HK-2 (cell line): ENCODE measurements at regions not wholly inside any gene's neighbourhood (a gene's known extent, or its start where the extent isn't known, plus 50 kb on each side); places are given as distances from the start of the nearest gene placed in this dataset.
A peak's percentile ranks its signal among the peaks of the same experiment; 100 is the strongest.
"Not testable (repeated sequence)": the region's sequence is repeated elsewhere in the genome, so short reads cannot be mapped to it uniquely, and the experiment has no call there.

Experiments
- DNase-seq: peaks from one replicate; pipeline ENCODE4 v3.0.0-alpha.2; 2018; ENCODE audit not compliant: unreplicated experiment

DNA sequence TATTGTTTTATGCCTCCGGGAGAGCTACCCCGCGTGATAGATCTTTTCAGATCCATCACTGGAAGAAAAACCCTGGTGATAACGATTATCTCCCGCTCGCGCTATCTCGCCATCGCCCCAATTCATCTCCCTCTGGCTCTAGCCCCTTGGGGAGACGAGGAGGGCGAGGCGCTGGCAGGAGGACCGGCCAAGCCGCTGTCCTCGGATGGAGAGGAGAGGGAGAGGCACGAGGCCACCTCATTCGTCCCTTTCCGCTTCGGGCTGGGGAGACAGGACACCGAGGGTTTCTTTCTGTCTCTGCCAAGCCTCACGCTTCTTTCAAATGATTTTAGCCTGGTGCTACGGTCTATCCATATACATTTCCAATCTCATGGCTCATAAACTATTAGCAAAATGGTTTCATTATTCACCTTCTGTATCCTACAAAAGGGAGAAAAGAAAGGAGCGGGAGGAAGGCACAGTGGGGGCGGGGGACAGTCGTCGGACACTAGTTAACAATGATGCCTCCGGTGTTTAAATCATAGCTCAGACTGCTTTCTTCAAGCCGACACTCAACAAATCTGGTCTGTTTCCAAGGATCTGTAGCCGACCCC, 415.0 kb upstream of the ESRRG start:
- DNase-seq: no peak

DNA sequence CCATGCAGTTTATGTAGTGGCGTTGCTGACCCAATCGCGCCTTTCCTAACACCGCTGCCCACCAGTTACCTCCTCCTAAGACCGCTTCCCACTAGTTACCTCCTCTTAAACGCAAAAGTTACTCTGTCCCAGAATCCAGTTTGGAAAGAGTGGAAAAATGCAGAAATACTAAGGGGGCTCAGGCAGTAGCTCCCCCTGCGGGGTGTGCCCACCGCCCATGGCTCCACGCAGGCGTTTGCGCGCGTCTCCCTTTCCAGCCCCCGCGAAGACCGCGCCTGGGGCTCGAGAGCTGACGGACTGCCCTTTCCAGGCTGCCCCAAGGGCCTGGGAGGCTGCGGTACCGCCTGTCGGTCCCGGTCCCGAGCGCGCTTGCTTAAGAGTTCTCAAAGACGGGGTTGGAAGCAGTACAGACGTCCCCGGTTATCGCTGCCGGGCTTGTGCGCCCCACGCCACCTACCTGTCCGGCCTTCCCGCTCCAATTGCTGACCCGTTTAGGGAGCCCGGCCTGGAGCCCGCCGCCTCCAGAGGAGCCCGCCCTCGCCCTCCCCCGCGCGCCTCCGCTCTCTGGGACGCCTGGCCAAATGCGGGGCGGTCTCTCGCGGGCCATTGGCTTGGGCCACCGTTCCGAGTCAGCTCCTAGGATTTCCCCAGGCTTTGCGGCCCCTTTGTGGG, 414.1 kb upstream of the ESRRG start:
- no peak for DNase-seq

DNA sequence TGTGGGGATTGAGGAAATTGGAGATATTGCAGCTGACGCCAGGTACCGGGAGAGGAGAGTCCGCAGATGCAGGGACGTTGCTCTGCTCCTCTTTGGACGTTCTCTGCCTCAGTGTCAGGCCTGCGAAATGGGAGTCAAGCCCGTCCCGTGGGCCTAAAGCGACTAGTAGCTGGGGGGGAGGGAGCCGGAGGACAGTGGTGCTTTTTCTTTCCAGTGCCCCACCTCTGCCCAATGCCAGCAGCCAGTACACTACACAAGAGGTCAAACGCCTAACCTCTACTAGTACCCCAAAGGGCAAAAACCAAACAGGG, 413.6 kb upstream of the ESRRG start:
- no peak for DNase-seq

DNA sequence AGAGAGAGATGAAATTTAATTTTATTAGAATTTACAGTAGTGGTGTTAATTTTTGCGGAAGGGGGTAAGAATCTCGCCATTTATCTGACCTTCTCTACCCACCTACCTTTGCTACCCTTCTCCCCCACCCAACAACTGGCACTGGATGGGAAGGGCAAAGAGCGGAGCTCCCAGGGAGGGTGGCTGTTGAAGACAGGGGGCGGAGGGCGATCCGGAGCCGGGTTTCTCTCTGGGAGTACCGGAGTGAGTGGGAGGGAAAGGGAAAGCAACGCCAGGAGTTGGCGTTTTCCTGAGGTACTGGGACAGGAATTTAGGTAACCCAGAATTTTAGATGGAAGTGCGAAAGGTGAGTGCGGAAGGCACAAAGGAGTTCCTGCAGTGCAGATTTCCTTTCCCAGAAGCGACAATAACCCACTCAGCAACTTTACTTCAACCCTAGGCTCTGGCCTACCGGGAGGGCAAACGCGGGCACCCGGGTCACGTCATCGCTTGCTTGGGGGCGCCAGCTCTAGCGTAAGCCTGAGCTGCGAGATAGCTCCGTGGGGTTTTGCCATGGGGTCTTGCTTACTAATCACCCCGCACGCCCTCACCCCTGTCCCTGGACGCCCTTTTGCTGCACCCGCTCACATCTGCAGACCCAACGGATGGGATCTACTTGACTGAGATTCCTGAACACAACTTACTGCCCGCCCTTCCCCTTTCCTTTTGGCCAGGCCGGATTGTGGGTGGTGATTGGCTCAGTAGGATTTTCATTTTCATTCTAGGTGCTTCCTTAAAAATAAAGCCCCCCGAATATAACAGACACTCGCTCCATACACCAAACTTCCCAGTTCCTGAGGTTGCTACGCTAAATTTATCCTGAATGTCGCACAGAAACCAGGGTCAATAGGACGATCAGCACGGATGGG, 413.0 kb upstream of the ESRRG start:
- no peak for DNase-seq

DNA sequence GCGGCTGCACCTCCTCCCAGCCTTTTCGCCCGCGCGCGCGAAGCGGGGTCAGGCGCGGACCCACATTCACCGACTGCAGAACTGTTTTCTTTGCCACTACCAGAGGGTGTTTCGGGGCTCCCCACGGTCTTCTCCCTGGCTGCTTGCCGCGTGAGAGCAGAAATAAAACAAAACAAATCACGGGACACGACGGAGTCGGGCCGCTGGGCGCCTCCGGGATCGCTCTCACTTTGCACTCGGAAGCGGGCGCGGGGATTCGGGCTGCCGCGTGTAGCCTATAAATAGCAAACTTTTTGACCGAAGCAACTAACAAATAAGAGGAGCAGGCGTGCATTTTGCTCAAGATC, 412.3 kb upstream of the ESRRG start:
- DNase-seq: peak; percentile 51

DNA sequence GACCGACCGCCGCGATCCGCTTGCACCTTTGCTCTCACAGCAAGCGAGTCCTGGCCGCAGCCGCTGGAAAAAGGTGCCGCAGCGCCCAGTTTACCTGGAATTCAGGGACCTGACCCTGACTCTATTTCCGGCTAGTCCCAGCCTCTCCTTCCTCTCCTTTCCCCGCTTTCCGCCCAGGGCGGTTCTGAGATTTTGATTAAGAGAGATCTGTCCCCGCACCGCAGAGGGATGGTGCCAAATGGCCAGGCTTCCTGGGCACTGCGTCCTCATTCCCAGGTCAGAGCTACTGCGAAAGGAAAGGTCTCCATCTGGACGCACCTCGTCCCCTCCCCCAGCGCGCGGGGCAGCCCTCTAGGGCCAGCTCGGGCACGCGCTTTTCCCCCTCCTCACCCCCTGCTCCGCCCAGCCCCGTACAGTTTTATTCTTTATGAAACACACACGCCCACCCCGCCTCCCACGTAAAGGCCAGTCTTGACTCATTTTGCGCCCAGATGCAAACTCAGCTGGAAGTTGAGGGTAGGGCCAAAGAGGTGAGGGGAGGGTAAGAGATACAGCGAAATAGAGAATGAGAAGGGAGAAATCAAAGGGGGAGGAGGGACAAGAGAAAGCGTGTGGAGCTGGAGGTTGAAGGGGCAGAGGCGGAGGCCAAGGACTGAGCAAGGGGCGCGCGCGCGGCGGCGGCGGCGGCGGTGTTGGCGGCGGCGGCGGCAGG, 411.8 kb upstream of the ESRRG start:
- DNase-seq: peak; percentile 42

DNA sequence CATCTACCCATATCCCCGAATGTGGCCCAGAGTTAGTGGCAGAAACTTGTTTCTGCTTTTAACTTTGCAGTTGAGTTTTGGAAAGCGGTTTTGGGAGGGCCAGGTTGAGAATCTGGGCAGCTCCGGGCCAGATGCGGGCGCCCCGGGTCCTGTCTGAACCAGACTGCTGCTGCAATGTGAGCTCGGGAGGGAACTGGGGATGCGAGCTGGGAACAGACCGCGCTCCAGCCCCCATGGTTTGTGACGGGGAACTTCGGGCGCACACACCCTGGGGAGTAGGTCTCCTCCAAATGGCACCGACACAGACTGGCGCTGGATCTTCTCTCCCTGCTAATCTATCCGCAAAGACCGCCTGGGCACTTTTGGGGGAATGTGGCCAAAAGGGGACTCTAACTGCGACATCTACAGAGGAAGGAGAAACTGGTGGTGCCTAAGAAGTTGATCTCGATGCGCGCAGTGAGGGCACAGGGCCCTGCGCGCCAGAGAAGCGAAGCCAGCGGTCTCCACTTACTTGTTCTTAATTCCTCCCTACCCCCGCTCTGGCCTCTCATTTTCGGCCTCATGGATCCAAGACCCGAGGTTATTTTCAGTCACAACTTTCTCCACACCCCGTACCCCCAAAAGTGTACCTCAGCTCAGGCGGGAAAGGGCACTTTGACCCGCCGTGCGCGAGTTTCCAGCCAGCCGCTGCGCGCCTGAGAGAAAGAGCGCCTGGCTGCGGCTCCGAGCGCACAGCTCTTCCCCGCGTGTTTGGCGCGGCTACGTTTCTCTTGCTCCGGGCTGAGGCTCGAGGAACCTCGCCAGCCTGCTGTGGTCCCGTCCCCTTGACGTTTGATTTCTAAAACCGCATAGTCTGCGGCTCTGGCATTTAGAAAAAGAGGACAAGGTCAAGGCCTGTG, 411.0 kb upstream of the ESRRG start:
- no peak for DNase-seq

DNA sequence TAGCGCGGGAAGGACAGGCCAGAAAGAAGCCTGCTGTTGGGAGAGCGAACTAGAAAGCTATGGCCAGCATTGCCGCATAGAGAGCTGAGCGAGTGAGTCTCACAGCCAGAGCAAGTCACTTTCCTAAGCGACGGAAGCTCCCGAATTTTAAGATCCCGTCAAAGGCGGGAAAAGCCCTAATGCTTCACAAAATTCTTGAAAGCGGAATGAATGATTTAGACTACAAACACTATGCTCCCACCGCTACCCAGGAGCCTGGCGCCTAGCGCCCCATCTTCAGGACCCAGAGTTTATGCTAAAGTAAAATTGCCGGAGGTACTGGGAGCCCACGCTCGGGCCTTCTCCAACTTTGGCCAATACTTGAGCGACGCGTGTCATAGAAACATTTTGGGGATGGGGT, 409.9 kb upstream of the ESRRG start:
- DNase-seq: no peak

DNA sequence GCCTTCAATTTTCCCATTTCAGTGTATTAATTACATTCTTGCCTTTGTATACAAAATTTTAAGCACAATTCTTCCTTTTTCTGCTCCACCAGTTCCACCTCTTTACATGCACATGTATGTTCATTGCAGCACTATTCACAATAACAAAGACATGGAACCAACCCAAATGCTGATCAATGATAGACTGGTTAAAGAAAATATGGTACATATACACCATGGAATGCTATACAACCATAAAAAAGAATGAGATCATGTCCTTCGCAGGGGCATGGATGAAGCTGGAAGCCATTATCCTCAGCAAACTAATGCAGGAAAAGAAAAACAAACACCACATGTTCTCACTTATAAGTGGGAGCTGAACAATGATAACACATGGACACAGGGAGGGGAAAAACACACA, 400.1 kb upstream of the ESRRG start:
- not testable (repeated sequence) for DNase-seq

DNA sequence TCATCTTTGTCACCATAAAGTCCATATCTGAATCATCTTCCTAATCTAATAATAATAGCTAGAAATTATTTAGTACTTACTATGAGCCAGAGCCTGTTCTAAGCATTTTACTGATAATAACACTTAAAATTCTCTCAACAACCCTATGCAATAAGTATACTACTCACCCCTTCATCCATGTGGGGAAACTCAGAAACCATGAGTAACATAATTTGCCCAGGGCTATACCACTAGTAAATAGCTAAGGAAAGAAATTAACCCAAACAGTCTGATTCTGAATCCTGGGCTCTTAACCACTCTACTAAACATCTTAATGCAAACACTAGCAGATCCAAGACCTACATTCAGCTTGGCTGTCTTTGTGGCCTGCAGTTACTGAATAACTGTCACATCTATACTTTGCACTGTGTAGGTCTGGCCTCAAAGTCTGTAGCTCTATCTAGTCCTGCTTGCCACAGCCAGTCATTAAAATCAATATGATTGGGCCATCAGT, 394.8 kb upstream of the ESRRG start:
- DNase-seq: no peak

DNA sequence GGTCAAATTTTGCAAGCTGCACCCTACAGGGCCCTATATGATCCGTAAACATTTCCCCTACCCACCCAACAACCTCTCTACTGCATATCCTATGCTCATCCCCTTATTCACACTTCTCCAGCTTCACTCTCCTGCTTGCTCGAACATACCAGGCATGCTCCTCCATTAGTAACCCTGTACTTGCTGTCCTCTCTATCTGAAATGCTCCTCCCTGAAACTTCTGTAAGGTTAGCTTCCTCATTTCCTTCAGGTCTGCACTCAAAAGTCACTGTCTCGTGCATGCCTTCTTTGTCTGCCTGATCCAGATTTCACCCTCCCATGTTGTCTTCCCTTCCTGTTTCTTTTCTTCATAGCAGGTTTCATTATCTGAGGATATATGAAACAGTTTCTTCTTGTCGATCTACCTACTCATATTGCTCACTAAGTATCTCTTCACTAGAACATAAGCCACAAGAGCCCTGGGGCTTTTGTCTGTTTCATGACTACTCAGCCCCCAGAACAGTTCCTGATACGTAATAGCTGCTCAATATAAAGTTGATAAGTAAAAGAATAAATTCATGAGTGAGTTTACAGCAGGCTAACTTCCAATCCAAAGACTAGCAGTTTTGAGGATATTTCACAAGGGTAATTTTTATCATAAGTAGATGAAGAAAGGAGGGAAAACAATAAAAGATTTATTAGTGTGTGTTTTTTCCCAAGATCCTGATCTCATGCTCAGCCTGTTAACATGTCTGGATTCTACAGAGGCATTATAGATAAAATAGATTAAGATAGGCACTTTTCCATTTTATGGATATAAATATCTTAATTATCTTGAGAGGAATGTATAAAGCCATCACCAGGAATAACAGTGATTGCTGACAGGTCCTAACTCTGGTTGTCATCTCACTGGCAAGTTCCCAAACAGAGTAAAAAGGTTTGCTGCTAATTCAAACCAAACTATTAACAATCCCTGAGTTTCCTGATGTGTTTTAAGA, 392.5 kb upstream of the ESRRG start:
- no peak for DNase-seq

DNA sequence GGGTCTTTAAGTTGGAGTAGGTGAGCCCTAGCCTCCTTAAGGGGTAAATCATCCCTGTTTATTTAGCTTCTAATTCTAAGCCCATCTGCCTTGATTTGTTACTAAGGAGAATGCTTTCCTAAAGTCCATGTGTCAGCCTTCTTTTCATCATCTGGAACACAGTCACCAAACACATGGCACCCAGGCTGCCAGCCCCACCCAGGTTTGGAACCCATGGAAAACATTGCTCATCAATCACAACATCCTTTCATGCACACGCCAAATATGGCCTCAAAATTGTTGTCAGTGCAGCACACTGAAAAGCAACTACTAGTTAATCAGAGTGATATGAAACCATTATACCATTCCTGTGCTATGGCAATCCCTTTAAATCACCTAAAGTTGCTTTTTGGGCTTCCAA, 386.7 kb upstream of the ESRRG start:
- DNase-seq: no peak

DNA sequence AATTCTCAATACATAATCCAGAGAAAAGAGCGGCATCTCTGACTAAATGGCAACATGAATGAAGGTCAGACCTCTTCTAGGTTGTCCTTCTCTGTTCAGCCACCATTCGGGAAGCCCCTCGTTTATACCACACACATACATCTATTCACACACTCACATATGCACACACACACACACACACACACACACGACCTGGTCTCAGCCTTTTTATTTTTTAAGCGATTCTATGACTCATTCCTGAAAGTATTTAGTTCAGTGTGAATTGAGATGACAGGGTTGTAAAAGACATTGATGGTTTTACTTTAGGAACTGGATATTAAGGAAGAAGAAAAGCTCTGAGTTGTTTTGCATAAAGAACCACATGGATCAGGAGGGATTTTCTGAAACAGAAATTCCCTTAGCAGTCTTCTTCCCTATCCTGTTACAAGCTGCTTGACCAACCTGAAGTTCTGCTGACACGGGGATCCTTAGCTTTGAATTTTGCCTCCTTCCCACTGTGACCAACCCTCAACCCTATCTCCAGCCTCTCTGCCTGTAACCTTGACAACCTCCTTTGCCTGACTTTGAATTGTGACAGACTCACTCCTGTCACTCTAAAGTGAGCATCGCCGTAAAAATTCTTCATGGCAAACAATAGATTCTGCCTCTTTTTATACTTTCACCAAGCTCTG, 383.1 kb upstream of the ESRRG start:
- peak; percentile 16 for DNase-seq

DNA sequence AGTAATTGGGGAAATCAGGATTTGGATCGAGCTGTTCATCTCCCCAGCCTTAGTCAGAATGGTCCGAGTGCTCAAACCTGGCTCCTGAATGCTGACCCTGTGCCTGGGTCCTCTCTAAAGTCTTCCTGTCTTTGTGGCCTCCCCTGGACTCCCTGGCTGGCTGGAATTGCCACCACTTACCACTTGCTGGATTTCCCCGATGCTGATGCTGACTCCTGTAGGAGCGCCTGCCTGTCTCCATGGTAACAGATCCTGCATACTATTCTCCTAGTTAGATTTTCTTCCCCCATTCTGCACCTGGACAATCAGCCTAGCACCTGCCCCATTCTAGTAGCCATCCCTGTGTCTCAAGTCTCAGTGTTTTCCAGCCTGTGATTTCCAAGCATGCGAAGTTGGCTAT, 382.2 kb upstream of the ESRRG start:
- no peak for DNase-seq

DNA sequence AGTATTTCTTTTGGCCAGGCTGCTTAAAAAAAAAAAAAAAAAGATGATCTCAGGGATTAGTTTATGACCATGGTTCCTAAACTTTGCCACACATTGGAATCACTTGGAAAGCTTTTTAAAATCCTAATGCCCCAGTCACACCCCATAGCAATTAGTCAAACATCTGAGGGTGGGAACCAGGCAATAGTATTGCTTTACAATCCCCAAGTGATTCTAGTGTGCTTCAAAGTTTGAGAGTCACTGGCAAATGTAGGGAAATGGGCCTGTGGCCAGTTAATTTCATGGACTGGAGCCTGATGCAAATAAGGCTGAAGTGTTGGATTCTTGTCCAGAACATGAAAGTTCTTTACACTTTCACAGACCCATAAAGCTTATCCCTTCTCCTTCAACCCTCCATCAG, 374.6 kb upstream of the ESRRG start:
- DNase-seq: no peak

DNA sequence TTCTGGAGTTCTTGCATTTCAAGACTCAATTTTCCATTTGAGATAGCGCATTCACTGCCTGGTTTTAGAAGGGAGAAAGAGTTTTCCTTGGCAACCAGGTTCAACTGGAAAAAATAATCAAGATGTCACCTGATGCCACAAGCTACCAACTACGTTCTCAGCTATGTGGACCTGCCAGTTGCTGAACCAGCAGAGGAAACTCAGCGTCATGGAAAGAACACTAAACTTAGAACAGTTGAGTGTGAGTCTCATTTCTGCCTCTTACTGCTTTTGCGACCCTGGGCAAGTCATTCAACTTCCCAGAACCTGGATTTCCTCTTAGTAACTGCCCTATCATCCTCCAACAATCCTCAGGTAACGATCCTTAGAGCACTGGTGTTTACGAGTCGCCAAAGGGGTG, 373.0 kb upstream of the ESRRG start:
- no peak for DNase-seq

DNA sequence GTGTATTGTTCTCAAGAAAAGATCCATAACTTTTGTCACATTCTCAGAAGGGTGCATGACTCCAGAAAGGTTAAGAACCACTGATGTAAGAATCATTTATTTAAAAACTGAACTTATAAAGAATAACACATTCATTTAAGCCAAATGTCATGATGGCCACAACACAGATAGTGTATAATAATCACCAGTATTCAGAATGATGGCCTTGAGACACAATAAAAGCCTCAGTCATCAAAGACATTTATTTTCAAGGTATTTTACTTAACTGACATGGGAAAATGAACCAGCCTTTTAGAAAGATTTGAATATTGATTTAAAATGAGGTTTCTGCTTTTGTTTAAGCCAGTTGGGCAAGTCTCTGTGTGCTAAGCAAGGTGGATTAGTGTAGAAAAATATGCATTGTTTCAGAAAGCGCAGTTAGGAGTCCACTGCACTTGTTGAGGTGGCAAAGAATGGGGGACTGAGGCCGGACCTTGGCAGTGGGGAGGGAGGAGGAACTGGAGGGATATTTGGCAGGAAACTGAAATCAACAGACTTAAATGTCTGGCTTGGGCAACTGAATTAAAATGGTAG, 371.9 kb upstream of the ESRRG start:
- no peak for DNase-seq

DNA sequence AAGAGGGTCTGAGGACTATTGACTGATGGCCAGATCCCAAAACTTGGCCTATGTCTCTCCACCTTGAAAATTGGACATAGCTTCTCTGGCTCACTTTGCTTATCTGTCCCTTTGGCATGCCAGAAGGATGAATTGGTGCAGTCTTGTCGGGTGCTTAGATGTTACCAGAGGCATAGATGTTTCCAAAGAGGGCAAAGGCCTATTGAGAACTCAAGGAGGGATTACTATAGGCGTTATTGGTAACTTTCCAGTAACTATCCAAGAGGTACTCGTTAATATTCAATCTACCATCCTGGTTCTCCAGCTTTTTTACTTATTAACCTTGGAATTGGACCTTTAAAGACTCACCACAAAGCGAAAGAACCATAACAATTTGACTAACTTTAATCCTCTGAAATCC, 368.3 kb upstream of the ESRRG start:
- no peak for DNase-seq
